GM19351 (cell line): ENCODE measurements at regions not wholly inside any gene's neighbourhood (a gene's known extent, or its start where the extent isn't known, plus 50 kb on each side); places are given as distances from the start of the nearest gene placed in this dataset.

Experiments
- ATAC-seq: cut with Tn5 transposase; IDR thresholded peaks from one replicate; pipeline ENCODE4 v1.9.1; 2021; ENCODE audit warnings: mild to moderate bottlenecking, moderate library complexity; ENCODE audit not compliant: unreplicated experiment

GRCh38 chr2:83584672-83585071 is 874.4 kb downstream of the SUCLG1 start:
- ATAC-seq: no peak

- no peak for ATAC-seq
Measured at GRCh38 chr2:83582589-83582988, 876.5 kb downstream of the SUCLG1 start.

GRCh38 chr2:83579507-83579906 is 879.6 kb downstream of the SUCLG1 start:
- no peak for ATAC-seq

GRCh38 chr2:83578405-83578804 is 880.7 kb downstream of the SUCLG1 start:
- no peak for ATAC-seq

GRCh38 chr2:83574614-83575013 is 884.5 kb downstream of the SUCLG1 start:
- ATAC-seq: no peak

GRCh38 chr2:83573060-83573459 is 886.0 kb downstream of the SUCLG1 start:
- no peak for ATAC-seq

GRCh38 chr2:83572400-83572799 is 886.7 kb downstream of the SUCLG1 start:
- no peak for ATAC-seq

- no peak for ATAC-seq
Measured at GRCh38 chr2:83567551-83567950, 891.5 kb downstream of the SUCLG1 start.

GRCh38 chr2:83565626-83566025 is 893.5 kb downstream of the SUCLG1 start:
- no peak for ATAC-seq

- no peak for ATAC-seq
Measured at GRCh38 chr2:83565181-83565580, 893.9 kb downstream of the SUCLG1 start.

GRCh38 chr2:83561592-83561991 is 897.5 kb downstream of the SUCLG1 start:
- no peak for ATAC-seq

GRCh38 chr2:83536556-83536955 is 922.5 kb downstream of the SUCLG1 start:
- no peak for ATAC-seq

- no peak for ATAC-seq
Measured at GRCh38 chr2:83534416-83534815, 924.7 kb downstream of the SUCLG1 start.

GRCh38 chr2:83531206-83531826 is 927.8 kb downstream of the SUCLG1 start:
- ATAC-seq: no peak

- no peak for ATAC-seq
Measured at GRCh38 chr2:83528767-83529166, 930.3 kb downstream of the SUCLG1 start.

GRCh38 chr2:83522891-83523493 is 936.1 kb downstream of the SUCLG1 start:
- no peak for ATAC-seq

- no peak for ATAC-seq
Measured at GRCh38 chr2:83517727-83518368, 941.2 kb downstream of the SUCLG1 start.

- ATAC-seq: no peak
Measured at GRCh38 chr2:83516503-83516902, 942.6 kb downstream of the SUCLG1 start.

GRCh38 chr2:83487451-83487850 is 971.6 kb downstream of the SUCLG1 start:
- ATAC-seq: no peak

GRCh38 chr2:83481436-83481835 is 977.6 kb downstream of the SUCLG1 start:
- ATAC-seq: no peak

- ATAC-seq: no peak
Measured at GRCh38 chr2:83478037-83478436, 981.0 kb downstream of the SUCLG1 start.

GRCh38 chr2:83475371-83475770 is 983.7 kb downstream of the SUCLG1 start:
- no peak for ATAC-seq
